HepG2 (cell line): ENCODE measurements at regions not wholly inside any gene's neighbourhood (a gene's known extent, or its start where the extent isn't known, plus 50 kb on each side); places are given as distances from the start of the nearest gene placed in this dataset.

Experiments used
- ATF5 ChIP-seq: sonication (generic); formaldehyde crosslinking; IDR thresholded peaks from 2 replicates; pipeline ENCODE4 v1.4.0; 2020; ENCODE audit warnings: mild to moderate bottlenecking, low read depth, missing genetic modification reagents
- BCL3 ChIP-seq: sonication (generic); formaldehyde crosslinking; IDR thresholded peaks from 2 replicates; pipeline ENCODE4 v1.5.1; 2020; ENCODE audit warnings: mild to moderate bottlenecking, missing genetic modification reagents, moderate library complexity
- CC2D1A ChIP-seq: sonication (generic); formaldehyde crosslinking; IDR thresholded peaks from 2 replicates; pipeline ENCODE4 v1.8.1; 2023; ENCODE audit warnings: mild to moderate bottlenecking, missing genetic modification reagents
- CTCF ChIP-seq: sonication (generic); formaldehyde crosslinking; IDR thresholded peaks from 2 replicates; pipeline ENCODE4 v1.5.0; 2020; ENCODE audit warnings: mild to moderate bottlenecking, missing genetic modification reagents, moderate library complexity
- GRHL1 ChIP-seq: sonication (generic); formaldehyde crosslinking; conservative IDR thresholded peaks from 2 replicates; pipeline ENCODE4 v1.8.0; 2022; ENCODE audit warnings: missing genetic modification reagents
- HNRNPLL ChIP-seq: fragments of 200-400 bp; formaldehyde crosslinking; IDR thresholded peaks from 2 replicates; pipeline ENCODE4 v1.6.1; 2017; ENCODE audit warnings: mild to moderate bottlenecking, low read depth, low read length; ENCODE audit not compliant: poor library complexity, severe bottlenecking
- LBX2 ChIP-seq: sonication (generic); formaldehyde crosslinking; IDR thresholded peaks from 2 replicates; pipeline ENCODE4 v1.5.0; 2020; ENCODE audit warnings: missing genetic modification reagents, mild to moderate bottlenecking, borderline replicate concordance
- LRRFIP1 ChIP-seq: sonication (generic); formaldehyde crosslinking; conservative IDR thresholded peaks from 2 replicates; pipeline ENCODE4 v1.4.0; 2020; ENCODE audit warnings: missing genetic modification reagents
- MIXL1 ChIP-seq: IDR thresholded peaks from 2 replicates; pipeline ENCODE4 v1.6.1; 2016
- NFKB2 ChIP-seq: sonication (generic); formaldehyde crosslinking; IDR thresholded peaks from 2 replicates; pipeline ENCODE4 v1.4.0; 2020; ENCODE audit warnings: missing genetic modification reagents, borderline replicate concordance
- PCBP2 ChIP-seq: fragments of 200-400 bp; formaldehyde crosslinking; optimal IDR thresholded peaks from 2 replicates; pipeline ENCODE3; 2018; ENCODE audit warnings: low read length, low read depth; ENCODE audit not compliant: poor library complexity, severe bottlenecking
- PLSCR1 ChIP-seq: sonication (generic); formaldehyde crosslinking; IDR thresholded peaks from 2 replicates; pipeline ENCODE4 v1.5.0; 2020; ENCODE audit warnings: missing genetic modification reagents, mild to moderate bottlenecking, borderline replicate concordance
- RNF2 ChIP-seq: fragments of 450-650 bp; conservative IDR thresholded peaks from 2 replicates; pipeline ENCODE4 v1.6.1; 2016; ENCODE audit warnings: low read depth
- RXRA ChIP-seq: sonication (generic); formaldehyde crosslinking; IDR thresholded peaks from 2 replicates; pipeline ENCODE4 v1.5.1; 2020; ENCODE audit warnings: missing genetic modification reagents
- TBX2 ChIP-seq: sonication (generic); formaldehyde crosslinking; IDR thresholded peaks from 2 replicates; pipeline ENCODE4 v1.5.0; 2020; ENCODE audit warnings: missing genetic modification reagents, mild to moderate bottlenecking, borderline replicate concordance
- ZMAT3 ChIP-seq: sonication (generic); formaldehyde crosslinking; conservative IDR thresholded peaks from 2 replicates; pipeline ENCODE4 v1.7.0; 2021; ENCODE audit warnings: missing genetic modification reagents
- ZNF460 ChIP-seq: sonication (generic); formaldehyde crosslinking; IDR thresholded peaks from 2 replicates; pipeline ENCODE4 v1.5.1; 2020; ENCODE audit warnings: missing genetic modification reagents, mild to moderate bottlenecking, borderline replicate concordance
- ZNF546 ChIP-seq: sonication (generic); formaldehyde crosslinking; conservative IDR thresholded peaks from 2 replicates; pipeline ENCODE4 v1.8.1; 2023; ENCODE audit warnings: mild to moderate bottlenecking, missing genetic modification reagents
- ZNF547 ChIP-seq: sonication (generic); formaldehyde crosslinking; IDR thresholded peaks from 2 replicates; pipeline ENCODE4 v1.5.1; 2020; ENCODE audit warnings: mild to moderate bottlenecking, missing genetic modification reagents
- ZSCAN29 ChIP-seq: sonication (generic); formaldehyde crosslinking; conservative IDR thresholded peaks from 2 replicates; pipeline ENCODE4 v1.4.0; 2020; ENCODE audit warnings: mild to moderate bottlenecking, missing genetic modification reagents

- TF ChIP-seq CTCF (peak; percentile 91), CC2D1A (no peak), PCBP2 (no peak), NFKB2 (CRISPR knock-in tag) (no peak), ZSCAN29 (no peak), PLSCR1 (no peak), RXRA (CRISPR knock-in tag) (peak; percentile 22; the same call in 1 of the 2 replicates), TBX2 (CRISPR knock-in tag) (0 out of 2 replicates have a peak, but pooled peaks have one; percentile 35), ZNF460 (CRISPR knock-in tag) (no peak), MIXL1 (CRISPR knock-in tag) (no peak), HNRNPLL (no peak), ATF5 (CRISPR knock-in tag) (no peak), ZNF546 (no peak), LRRFIP1 (CRISPR knock-in tag) (no peak), GRHL1 (CRISPR knock-in tag) (no peak), ZMAT3 (CRISPR knock-in tag) (no peak), ZNF547 (CRISPR knock-in tag) (no peak), RNF2 (no peak), BCL3 (no peak), LBX2 (CRISPR knock-in tag) (no peak)
Measured at GRCh38 chr7:131945313-131945911, 389.0 kb upstream of the PODXL start (continued).
